GM19395 (cell line): ENCODE measurements at regions not wholly inside any gene's neighbourhood (a gene's known extent, or its start where the extent isn't known, plus 50 kb on each side); places are given as distances from the start of the nearest gene placed in this dataset.
"Not testable (repeated sequence)": the region's sequence is repeated elsewhere in the genome, so short reads cannot be mapped to it uniquely, and the experiment has no call there.

Source experiments
- ATAC-seq: cut with Tn5 transposase; IDR thresholded peaks from one replicate; pipeline ENCODE4 v1.9.1; 2021; ENCODE audit warnings: mild to moderate bottlenecking, moderate library complexity; ENCODE audit not compliant: unreplicated experiment

DNA sequence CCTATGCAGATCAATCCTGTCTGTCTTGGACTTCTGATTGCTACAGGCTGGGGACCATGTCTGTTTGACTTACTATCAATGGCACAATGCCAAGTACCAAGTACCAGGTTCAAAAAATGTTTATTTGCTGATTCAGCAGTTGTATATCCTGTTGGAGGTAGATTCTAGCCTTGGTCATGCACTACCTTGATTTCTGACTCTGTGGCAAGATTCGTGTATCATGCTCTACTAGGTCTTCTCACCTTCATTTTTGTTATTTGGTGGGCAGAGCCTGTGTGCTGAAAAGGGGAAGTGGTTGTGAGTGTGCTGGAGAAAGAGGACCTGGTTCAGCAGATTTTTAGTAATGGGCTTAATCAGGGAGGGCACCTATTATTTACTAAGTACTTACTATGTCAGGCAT is 192.4 kb upstream of the MYLIP start:
- peak; percentile 65 for ATAC-seq

DNA sequence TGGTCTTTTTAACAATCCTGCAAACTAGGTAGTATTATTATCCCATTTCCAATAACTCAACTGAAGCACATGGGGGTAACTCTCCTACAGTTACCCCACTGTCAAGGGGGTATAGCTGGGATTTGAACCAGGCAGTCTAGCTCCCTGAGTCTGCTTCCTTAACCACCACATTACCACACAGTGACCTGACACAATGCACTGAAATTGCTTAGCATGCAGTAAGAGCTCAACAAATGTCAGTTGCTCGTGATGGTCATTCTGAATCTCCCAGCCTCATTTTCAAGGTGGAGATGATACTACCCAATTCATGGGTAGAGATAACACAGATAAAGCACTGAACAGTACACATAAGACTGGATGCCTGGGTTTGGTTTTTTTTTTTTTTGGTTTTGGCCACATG is 193.2 kb upstream of the MYLIP start:
- no peak for ATAC-seq

DNA sequence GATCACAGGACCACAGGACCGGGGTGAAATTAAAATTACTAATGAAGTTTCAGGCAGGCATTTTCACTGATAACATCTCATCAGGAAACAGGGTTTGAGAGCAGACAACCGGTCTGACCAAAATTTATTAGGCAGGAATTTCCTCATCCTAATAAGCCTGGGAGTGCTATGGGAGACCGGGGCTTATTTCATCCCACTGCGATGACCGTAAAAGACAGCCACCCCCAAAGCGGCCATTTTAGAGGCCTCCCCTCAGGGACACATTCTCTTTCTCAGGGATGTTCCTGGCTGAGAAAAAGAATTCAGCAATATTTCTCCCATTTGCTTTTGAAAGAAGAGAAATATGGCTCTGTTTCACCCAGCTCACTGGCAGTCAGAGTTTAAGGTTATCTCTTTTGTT is 197.2 kb upstream of the MYLIP start:
- not testable (repeated sequence) for ATAC-seq

DNA sequence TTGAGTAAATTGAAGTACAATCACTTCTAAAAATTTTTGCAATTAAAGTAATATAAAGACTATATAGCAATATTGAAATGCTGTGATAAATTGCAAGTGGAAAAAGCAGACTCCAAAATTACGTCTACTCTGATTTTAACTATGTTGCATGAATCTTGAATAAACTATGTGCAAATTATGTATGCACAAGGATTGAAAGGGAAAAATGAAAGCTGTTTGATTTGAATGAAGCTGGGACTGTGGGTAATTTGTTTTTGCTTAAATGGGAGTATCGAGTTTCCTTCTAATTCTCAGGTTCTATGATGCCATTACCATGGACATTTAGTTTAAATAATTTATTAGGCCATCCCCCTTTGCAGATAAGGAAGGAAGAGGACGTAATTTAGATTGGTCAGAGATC is 198.7 kb upstream of the MYLIP start:
- ATAC-seq, result no peak

DNA sequence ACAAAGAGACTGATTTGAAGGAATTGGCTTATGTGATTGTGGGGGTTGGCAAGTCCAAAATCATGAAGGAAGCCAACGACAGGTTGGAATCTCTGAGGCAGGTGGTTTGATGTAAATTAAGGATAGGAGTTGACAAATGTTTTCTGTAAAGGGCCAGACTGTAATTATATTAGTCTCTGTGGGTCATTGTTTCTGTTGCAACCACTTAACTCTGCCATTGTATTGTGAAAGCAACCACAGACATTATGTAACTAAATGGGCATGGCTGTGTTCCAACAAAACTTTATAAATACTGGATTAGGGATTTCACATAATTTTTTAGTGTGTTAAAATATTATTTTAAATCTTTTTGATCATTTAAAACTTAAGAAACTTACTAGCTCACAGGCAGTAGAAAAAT is 199.2 kb upstream of the MYLIP start:
- ATAC-seq, result no peak

DNA sequence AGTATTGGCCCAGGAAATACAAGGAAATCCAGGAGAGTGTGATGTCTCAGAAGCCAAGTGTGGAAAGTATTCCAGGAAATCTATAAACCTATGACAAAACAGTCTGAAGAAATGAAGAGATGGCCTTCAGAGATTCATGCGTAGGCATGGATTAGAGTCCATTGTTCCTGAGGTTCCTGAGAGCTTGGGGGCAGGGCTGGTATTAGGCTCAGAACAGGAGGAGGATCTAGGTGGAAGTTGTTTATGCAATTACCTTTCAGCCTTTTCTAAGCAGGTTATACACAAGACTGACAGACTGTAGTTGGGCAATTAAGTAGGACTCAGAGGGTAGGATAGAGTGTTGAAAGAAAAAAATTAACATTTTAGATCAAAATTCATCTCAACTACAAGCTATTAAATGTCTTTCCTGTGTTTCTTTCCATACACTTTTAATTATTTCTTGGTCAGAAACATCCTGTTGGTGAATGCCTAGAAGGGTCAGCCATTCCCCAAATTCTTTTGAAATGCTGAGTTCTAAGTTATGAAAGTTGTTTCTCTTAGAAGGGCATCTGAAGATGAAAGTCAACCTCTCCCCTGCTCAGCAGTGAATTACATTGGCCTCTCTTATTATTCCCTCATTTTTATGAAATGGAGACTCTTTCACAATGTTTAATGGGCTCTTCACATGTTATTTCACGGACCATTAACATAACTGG is 201.2 kb upstream of the MYLIP start:
- no peak for ATAC-seq

DNA sequence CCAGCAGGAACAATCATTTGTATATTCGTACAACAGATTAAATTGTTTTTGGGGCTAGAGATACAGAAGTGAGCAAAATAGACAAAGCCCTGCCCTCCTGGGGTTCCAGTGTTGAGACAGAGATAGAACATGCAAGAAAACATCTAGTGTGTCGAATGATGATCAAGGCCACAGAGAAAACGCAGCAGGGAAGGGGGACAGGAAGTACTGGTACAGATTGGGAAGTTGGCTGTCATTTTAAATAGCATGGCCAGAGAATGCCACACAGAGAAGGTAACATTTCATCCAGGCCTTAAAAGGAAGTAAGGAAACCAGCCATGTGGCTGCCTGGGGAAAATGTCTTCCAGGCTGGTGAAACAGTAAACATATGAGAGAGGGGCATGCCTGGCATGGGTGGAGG is 202.6 kb upstream of the MYLIP start:
- no peak for ATAC-seq

DNA sequence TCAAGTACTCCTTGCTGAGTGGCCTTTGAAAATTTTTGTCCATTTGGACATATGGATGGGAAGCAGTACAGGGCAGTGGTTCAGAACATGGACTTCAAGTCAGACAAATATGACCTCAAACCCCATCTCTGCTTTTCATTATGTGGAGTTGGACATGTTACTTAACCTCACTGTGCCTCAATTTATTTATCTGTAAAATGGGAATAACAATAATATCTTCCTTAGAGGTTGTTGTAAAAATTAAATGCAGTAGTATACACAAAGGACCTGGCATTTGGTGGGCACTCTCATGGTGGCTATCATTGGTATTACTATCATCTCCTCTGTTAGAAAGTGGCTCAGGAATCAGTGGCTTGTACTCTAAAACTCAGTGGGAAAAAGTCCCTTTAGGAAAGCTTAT is 204.0 kb upstream of the MYLIP start:
- no peak for ATAC-seq

DNA sequence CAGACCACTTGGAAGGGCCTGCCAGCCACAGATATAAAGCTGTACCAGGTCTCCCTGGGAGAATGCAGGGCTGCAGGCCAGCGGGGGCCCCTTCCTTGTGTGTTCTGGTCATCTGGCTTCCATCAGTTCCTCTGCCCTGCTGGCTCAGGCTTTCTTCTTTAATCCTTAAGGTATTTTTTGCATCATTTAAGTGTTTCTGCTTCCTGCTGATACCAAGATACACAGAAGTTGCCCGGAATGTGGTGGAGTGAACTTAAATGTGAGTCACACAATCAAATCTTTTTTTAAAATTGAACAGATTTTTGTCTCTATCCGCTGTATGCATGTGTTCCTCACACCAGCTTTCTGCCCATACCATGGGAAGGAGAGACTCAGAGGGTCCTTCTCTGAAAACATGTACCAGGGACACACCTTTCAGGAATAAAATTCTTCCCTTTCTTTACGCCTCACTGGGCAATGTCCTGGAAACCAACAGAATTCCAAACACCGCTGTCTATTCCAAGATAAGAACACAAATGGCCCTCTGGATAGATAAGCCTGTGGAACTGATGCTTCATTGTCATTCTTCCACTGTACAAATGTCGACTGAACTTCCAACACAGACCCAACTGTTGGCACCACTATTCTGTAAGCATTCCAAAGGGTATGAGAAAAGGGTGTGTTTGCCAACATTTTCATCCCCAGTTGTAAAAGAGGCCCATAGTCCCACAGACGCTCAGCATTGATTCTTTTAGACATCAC is 206.2 kb upstream of the MYLIP start:
- no peak for ATAC-seq

DNA sequence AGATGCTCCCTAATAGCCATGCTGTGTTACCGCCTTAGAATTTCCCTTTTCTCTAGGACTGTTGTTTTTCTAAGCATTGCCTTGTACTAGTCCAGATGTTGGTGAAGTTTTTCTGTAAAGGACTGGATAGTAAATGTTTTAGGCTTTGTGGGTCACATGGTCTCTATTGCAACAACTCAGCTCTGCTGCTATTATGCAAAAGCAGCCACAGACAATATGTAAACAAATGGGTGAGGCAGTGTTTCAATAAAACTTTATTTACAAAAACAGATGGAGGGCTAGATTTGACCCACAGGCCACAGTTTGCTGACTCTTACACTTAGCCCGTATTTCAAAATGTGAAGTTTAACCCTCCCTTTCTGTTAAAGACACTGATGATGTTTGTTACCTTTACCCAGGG is 207.6 kb upstream of the MYLIP start:
- no peak for ATAC-seq

DNA sequence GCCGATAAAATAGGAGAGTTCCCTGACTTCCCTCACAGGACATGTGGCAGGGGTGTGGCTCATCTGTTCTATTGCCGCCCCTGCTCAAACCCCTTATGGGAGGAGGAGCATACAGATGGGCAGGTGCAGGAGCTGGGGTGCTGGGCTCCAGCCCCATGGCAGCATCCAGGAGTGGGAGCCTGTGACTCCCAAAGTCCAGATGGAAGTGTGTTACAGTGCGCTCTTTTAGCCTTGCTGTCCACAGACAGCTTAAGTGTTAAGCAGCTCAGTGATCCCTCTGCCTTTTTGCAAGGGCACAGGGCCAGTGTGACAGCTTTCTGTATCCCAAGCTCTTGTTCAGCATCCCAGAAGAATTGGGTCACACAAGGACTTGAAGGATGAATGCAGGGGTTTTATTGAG is 212.3 kb upstream of the MYLIP start:
- ATAC-seq, result no peak

DNA sequence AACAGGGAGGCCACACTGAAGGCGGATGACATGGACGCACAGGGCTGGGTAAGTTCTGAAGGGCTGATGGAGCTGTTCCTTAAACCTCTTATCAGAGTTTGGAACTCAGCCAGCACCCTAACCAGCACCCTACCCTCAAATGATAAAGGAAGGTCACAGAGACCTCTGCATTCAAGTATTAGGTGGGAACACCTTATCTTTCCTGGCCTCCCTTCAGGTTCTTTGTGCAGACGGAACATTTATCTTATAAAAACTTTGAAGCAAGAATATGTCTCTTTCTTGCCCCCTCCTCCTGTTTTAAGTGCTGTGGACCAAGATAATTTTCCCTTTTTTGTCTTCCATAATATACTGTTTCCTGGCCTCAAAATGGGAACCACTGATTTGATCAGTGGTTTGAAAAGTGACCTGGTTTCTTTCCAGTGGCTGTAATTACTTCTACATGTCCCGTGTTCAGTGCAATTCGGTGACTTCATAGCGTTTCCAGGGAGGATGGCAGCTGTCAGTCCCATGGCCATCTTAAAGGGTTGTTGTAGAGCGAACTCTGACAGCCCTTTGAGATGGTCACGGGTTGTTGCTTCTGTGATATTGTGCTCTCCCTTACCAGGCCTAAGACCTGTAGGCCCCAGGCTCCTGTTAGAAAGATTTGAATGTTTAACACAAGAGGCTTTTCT is 213.2 kb upstream of the MYLIP start:
- ATAC-seq, result no peak

DNA sequence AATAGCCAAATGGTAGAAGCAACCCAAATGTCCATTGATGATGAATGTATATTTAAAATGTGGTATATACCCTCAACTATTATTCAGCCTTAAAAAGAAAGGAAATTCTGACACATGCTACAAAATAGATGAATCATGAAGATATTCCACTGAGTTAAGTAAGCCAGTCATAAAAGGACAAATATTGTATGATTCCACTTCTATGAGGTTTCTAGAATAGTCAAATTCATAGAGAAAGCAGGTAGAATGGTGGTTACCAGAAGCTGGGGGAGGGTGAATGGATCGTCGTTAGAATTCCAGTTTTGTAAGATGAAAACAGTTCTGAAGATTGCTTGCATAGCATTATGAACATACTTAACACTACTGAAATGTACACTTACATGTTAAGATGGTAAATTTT is 214.3 kb upstream of the MYLIP start:
- no peak for ATAC-seq

DNA sequence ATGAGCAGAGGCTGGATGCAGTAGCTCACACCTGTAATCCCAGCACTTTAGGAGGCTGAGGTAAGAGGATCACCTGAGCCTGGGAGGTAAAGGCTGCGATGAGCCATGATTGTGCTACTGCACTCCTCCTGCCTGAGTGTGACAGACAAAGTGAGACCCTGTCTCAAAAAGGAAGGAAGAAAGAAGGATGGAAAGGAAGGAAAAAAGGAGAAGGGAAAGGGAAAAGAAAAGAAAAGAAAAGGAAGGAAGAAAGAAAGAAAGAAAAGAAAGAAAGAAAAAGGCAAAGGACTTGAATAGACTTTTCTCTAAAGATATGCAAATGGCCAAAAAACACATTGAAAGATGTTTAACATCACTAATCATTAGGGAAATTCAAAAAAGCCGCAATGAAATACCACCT is 215.3 kb upstream of the MYLIP start:
- no peak for ATAC-seq

DNA sequence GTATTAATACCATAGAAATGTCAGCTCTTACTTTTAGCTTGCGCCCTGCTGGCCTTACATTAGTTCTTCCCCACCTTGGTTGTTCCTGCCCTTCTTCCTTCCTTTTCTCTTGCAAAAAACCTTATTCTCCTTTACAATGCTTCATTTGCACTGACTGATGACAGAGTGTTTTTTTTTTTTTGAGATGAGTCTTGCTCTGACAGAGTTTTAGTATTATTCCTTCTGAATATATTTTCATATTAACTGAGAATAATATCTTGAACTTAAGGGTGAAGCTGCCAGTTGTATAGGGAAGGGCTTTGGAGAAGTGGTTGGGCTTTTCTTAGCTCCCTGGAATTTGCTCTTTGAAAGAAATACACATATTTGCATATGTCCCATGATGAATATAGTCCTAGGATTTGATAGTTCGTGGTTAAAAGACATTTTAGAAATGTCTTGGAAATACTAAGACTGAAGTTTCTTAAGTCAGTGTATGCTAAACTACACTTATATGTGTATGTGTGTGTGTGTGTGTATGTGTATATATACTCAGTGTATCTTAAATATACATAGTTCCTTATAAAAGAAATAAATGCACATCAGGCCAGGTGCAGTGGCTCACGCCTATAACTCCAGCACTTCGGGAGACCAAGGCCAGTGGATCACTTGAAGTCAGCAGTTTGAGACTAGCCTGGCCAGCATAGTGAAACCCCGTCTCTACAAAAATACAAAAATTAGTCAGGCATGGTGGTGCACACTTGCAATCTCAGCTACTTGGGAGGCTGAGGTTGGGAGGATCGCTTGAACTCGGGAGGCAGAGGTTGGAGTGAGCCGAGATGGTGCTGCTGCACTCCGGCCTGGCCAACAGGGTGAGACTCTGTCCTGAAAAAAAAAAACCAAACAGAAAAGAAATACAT is 216.1 kb upstream of the MYLIP start:
- no peak for ATAC-seq

DNA sequence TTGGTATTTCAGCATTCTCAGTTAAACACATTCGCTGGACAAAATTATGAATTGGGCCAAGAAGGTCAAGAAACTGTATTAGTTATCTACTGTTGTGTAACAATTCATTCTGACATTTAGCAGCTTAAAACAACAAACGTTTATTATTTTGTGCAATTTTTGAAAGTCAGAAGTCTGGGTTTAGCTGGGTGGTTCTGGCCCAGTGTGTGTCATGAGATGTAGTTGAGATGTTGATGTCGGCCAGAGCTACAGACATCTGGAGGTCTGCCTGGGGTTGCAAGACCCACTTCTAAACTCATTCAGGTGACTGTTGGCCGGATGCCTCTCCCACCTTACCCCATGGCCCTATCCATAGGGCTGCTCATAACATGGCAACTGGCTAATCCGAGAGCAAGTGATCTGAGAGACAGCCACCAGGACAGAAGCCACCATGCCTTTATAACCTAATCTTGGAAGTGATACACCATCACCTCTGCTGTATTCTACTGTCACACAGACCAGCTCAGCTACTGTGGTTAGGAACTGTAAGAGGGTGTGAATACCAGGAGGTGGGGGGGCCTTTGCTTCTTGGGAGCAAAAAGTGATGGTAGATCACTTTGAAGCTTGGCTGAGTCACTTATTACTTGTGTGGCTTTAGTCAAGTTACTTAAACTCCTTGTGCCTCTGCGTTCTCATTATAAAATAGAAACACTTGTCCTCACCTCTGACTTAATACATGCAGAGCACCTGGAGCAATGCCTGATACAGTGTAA is 217.0 kb upstream of the MYLIP start:
- ATAC-seq, result no peak

DNA sequence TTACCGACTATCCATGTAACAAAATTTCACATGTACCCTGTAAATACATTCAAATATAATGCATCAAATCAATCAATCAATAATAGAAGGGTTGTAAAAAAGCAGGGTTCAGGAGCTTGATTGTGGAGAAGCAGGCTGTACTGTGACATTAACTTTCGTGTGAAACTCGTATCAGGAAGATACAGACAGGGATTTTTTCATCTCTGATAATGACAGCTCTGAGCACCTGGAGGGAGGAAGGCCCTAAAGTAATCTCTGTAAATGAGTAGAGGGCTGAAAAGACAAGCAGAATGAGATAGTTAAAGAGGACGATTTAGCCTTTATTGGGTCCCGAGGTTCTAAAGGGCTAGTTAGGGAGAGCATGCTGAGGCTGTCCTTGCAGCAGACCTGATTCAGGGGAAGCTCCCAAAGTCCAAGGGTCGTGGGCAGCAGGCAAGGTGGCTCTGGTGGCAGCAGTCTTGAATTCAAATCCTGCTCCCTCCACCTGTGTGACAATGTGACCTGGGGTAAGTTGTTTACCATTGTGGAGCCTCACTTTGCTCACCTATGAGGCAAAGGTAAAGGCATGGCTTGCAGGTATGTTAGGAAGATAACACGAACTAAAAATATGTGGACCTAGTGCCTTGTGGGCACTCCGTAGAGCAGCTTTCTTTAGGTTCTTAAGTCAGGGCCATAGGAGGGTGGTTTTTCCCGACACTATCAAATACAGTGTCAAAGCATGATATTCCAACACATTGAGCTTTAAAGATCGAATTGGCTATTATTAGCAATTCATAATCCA is 219.4 kb upstream of the MYLIP start:
- ATAC-seq, result no peak

DNA sequence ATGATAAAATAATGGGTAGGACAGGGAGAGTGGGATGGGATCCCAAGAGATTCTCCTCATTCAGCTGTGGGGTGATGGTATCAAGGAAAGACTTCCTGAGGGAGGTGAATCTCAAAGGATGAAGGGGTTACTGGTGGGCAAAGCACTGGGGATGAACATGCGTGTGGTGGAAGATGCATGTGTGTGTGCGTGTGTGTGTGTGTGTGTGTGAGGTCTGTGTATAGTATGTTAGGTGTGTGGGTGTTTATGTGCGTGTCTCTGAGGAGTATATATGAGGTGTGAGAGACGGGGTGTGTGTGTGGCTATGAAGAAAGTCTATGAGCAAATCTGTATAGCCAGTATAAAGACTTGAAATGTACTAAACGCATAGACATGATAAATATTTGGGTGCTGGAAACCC is 220.0 kb upstream of the MYLIP start:
- ATAC-seq, result no peak

DNA sequence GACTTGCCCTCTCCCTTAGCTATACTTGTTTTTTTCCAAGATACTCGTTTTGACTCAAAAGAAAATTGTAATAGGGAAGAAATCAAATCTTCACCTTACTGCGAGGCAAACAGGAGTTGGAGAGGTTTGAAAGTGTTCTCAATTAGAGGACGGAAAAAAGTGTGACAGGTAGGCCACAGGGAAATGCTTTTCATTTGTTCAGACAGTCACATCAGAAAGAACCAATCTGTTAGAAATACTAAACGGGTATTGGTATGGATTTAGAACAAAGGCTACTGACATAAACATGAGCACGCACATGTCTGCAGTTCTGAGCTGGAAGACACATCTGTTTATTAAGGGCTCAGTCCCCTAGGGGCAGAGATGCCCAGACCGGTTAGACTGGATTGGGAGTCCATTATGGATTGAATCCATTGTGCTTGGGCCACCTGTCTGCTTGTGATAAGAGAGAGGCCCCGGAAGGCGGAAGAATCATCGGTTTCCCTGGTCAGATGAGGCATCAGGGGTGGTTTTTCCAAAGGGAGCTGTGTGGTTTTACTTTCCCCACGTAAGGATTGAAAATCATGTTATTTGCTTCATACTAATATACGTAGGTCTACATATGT is 220.9 kb upstream of the MYLIP start:
- ATAC-seq, result no peak
